ENCODE measurements at regions not wholly inside any gene's neighbourhood (a gene's known extent, or its start where the extent isn't known, plus 50 kb on each side); places are given as distances from the start of the nearest gene placed in this dataset.
"Not testable (repeated sequence)": the region's sequence is repeated elsewhere in the genome, so short reads cannot be mapped to it uniquely, and the experiment has no call there.

GRCh38 chr5:126284977-126285696, 138.1 kb upstream of the GRAMD2B start:
- no peak for DNase-seq (ENCODE audit: low spot score)

- DNase-seq (ENCODE audit: low spot score) = not testable (repeated sequence)
These were observed 127.1 kb upstream of the GRAMD2B start for GRCh38 chr5:126296121-126296520.

- no peak for DNase-seq (ENCODE audit: low spot score)
These were observed 122.9 kb upstream of the GRAMD2B start for GRCh38 chr5:126300293-126300692.

- no peak for DNase-seq (ENCODE audit: low spot score)
These were observed 122.2 kb upstream of the GRAMD2B start for GRCh38 chr5:126301056-126301455.

GRCh38 chr5:126309860-126310259, 113.3 kb upstream of the GRAMD2B start:
- no peak for DNase-seq (ENCODE audit: low spot score)

GRCh38 chr5:126311766-126312165, 111.4 kb upstream of the GRAMD2B start:
- no peak for DNase-seq (ENCODE audit: low spot score)

GRCh38 chr5:126315341-126315740, 107.9 kb upstream of the GRAMD2B start:
- no peak for DNase-seq (ENCODE audit: low spot score)

- DNase-seq (ENCODE audit: low spot score) = no peak
These were observed 90.9 kb upstream of the GRAMD2B start for GRCh38 chr5:126332326-126332725.

GRCh38 chr5:126334760-126335159, 88.4 kb upstream of the GRAMD2B start:
- DNase-seq (ENCODE audit: low spot score) = no peak

GRCh38 chr5:126335886-126336285, 87.3 kb upstream of the GRAMD2B start:
- no peak for DNase-seq (ENCODE audit: low spot score)

GRCh38 chr5:126338635-126339034, 84.6 kb upstream of the GRAMD2B start:
- no peak for DNase-seq (ENCODE audit: low spot score)

- peak; percentile 60 for DNase-seq (ENCODE audit: low spot score)
These were observed 83.9 kb upstream of the GRAMD2B start for GRCh38 chr5:126339215-126339805.

GRCh38 chr5:126341906-126342630, 81.1 kb upstream of the GRAMD2B start:
- no peak for DNase-seq (ENCODE audit: low spot score)

GRCh38 chr5:126348855-126349635, 74.2 kb upstream of the GRAMD2B start:
- DNase-seq (ENCODE audit: low spot score) = no peak

GRCh38 chr5:126351153-126351552, 72.1 kb upstream of the GRAMD2B start:
- DNase-seq (ENCODE audit: low spot score) = no peak

- DNase-seq (ENCODE audit: low spot score) = no peak
These were observed 69.0 kb upstream of the GRAMD2B start for GRCh38 chr5:126354012-126354857.

- no peak for DNase-seq (ENCODE audit: low spot score)
These were observed 68.1 kb upstream of the GRAMD2B start for GRCh38 chr5:126354858-126355731.

- DNase-seq (ENCODE audit: low spot score) = no peak
These were observed 67.3 kb upstream of the GRAMD2B start for GRCh38 chr5:126355940-126356339.

- no peak for DNase-seq (ENCODE audit: low spot score)
These were observed 65.4 kb upstream of the GRAMD2B start for GRCh38 chr5:126357585-126358342.
